WTC11 (cell line): ENCODE measurements at regions not wholly inside any gene's neighbourhood (a gene's known extent, or its start where the extent isn't known, plus 50 kb on each side); places are given as distances from the start of the nearest gene placed in this dataset.

Experiments
- CBFB ChIP-seq: sonication (generic); formaldehyde crosslinking; IDR thresholded peaks from 2 replicates; pipeline ENCODE4 v1.8.1; 2022; ENCODE audit warnings: mild to moderate bottlenecking, low read depth, missing genetic modification reagents
- ETV6 ChIP-seq: sonication (generic); formaldehyde crosslinking; IDR thresholded peaks from 2 replicates; pipeline ENCODE4 v1.8.1; 2022; ENCODE audit warnings: mild to moderate bottlenecking, missing genetic modification reagents
- SP1 ChIP-seq: sonication (generic); formaldehyde crosslinking; conservative IDR thresholded peaks from 2 replicates; pipeline ENCODE4 v1.8.1; 2022; ENCODE audit warnings: missing genetic modification reagents
- TEAD4 ChIP-seq: sonication (generic); formaldehyde crosslinking; IDR thresholded peaks from 2 replicates; pipeline ENCODE4 v1.8.0; 2022; ENCODE audit warnings: mild to moderate bottlenecking, missing genetic modification reagents
- TF ChIP-seq, protein P1 (sequence below): sonication (generic); formaldehyde crosslinking; IDR thresholded peaks from 2 replicates; pipeline ENCODE4 v1.8.0; 2022; ENCODE audit warnings: mild to moderate bottlenecking, missing genetic modification reagents
- TF ChIP-seq, protein P2 (sequence below): sonication (generic); formaldehyde crosslinking; IDR thresholded peaks from 2 replicates; pipeline ENCODE4 v1.8.1; 2022; ENCODE audit warnings: low read depth, mild to moderate bottlenecking, moderate library complexity, missing genetic modification reagents, borderline replicate concordance
- TF ChIP-seq, protein P3 (sequence below): fragments of 200-600 bp; IDR thresholded peaks from 2 replicates; pipeline ENCODE4 v1.8.0; 2022; ENCODE audit warnings: antibody characterized with exemption

DNA sequence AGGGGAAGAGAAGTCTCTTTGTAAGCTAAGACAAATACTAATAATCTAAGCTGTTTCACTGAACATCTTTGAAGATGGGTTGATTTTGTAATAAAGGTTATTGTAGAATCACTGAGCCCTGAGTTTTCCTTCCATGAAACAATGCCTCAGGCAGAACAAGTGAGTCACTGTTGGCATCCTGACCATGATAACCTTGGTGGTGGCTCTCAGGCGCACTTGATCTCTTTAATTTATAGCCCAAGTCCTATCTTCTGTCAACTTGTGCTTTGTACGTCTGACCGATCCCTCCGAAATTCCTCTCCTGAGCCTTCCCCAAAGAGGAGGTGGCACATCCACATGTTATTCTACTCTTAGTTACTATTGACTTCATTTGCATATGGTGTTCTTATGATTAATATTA, 812.9 kb downstream of the REEP3 start:
- TF ChIP-seq ETV6 = no peak
- TF ChIP-seq, protein P1, sequence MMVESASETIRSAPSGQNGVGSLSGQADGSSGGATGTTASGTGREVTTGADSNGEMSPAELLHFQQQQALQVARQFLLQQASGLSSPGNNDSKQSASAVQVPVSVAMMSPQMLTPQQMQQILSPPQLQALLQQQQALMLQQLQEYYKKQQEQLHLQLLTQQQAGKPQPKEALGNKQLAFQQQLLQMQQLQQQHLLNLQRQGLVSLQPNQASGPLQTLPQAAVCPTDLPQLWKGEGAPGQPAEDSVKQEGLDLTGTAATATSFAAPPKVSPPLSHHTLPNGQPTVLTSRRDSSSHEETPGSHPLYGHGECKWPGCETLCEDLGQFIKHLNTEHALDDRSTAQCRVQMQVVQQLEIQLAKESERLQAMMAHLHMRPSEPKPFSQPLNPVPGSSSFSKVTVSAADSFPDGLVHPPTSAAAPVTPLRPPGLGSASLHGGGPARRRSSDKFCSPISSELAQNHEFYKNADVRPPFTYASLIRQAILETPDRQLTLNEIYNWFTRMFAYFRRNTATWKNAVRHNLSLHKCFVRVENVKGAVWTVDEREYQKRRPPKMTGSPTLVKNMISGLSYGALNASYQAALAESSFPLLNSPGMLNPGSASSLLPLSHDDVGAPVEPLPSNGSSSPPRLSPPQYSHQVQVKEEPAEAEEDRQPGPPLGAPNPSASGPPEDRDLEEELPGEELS (CRISPR knock-in tag) = no peak
- TF ChIP-seq, protein P2, sequence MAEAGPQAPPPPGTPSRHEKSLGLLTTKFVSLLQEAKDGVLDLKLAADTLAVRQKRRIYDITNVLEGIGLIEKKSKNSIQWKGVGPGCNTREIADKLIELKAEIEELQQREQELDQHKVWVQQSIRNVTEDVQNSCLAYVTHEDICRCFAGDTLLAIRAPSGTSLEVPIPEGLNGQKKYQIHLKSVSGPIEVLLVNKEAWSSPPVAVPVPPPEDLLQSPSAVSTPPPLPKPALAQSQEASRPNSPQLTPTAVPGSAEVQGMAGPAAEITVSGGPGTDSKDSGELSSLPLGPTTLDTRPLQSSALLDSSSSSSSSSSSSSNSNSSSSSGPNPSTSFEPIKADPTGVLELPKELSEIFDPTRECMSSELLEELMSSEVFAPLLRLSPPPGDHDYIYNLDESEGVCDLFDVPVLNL (CRISPR knock-in tag) = no peak
- TF ChIP-seq CBFB (CRISPR knock-in tag) = no peak
- TF ChIP-seq TEAD4 (CRISPR knock-in tag) = no peak
- no peak for TF ChIP-seq SP1 (CRISPR knock-in tag)
- TF ChIP-seq, protein P3, sequence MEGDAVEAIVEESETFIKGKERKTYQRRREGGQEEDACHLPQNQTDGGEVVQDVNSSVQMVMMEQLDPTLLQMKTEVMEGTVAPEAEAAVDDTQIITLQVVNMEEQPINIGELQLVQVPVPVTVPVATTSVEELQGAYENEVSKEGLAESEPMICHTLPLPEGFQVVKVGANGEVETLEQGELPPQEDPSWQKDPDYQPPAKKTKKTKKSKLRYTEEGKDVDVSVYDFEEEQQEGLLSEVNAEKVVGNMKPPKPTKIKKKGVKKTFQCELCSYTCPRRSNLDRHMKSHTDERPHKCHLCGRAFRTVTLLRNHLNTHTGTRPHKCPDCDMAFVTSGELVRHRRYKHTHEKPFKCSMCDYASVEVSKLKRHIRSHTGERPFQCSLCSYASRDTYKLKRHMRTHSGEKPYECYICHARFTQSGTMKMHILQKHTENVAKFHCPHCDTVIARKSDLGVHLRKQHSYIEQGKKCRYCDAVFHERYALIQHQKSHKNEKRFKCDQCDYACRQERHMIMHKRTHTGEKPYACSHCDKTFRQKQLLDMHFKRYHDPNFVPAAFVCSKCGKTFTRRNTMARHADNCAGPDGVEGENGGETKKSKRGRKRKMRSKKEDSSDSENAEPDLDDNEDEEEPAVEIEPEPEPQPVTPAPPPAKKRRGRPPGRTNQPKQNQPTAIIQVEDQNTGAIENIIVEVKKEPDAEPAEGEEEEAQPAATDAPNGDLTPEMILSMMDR = no peak
